H9 (cell line): ENCODE measurements at regions not wholly inside any gene's neighbourhood (a gene's known extent, or its start where the extent isn't known, plus 50 kb on each side); places are given as distances from the start of the nearest gene placed in this dataset.

Experiments used
- DNase-seq: peaks from one replicate; pipeline ENCODE4 v3.0.0-alpha.2; 2017
- H2AFZ ChIP-seq: one replicate; pipeline ENCODE4 v1.6.1; 2013; ENCODE audit warnings: mild to moderate bottlenecking, low read length, control low read depth, moderate library complexity
- H2AK5ac ChIP-seq: 2 replicates; pipeline ENCODE4 v1.6.1; 2013; ENCODE audit warnings: low read length, control low read depth, mixed read lengths; ENCODE audit not compliant: insufficient read length
- H2BK120ac ChIP-seq: one replicate; pipeline ENCODE4 v1.6.1; 2013; ENCODE audit warnings: low read depth, mild to moderate bottlenecking, low read length, control low read depth, inconsistent platforms; ENCODE audit not compliant: poor library complexity, severe bottlenecking
- H2BK12ac ChIP-seq: 2 replicates; pipeline ENCODE4 v1.6.1; 2013; ENCODE audit warnings: low read length, control low read depth, mixed read lengths, low read depth; ENCODE audit not compliant: insufficient read length
- H2BK15ac ChIP-seq: 2 replicates; pipeline ENCODE4 v1.6.1; 2013; ENCODE audit warnings: low read depth, low read length, control low read depth
- H2BK20ac ChIP-seq: one replicate; pipeline ENCODE4 v1.6.1; 2013; ENCODE audit warnings: low read depth, mild to moderate bottlenecking, low read length, control low read depth, inconsistent platforms; ENCODE audit not compliant: poor library complexity, severe bottlenecking
- H2BK5ac ChIP-seq: 2 replicates; pipeline ENCODE4 v1.6.1; 2013; ENCODE audit warnings: low read length, control low read depth, mixed read lengths; ENCODE audit not compliant: insufficient read length
- H3K14ac ChIP-seq: 2 replicates; pipeline ENCODE4 v1.6.1; 2013; ENCODE audit warnings: low read length, control low read depth; ENCODE audit not compliant: insufficient read depth
- H3K18ac ChIP-seq: 2 replicates; pipeline ENCODE4 v1.6.1; 2013; ENCODE audit warnings: low read depth, mild to moderate bottlenecking, mixed read lengths, low read length, control low read depth; ENCODE audit not compliant: insufficient read length
- H3K23ac ChIP-seq: 2 replicates; pipeline ENCODE4 v1.6.1; 2013; ENCODE audit warnings: low read length, control low read depth, mixed read lengths, low read depth; ENCODE audit not compliant: insufficient read length
- H3K23me2 ChIP-seq: 2 replicates; pipeline ENCODE4 v1.6.1; 2013; ENCODE audit warnings: low read depth, mild to moderate bottlenecking, mixed read lengths, low read length, control low read depth; ENCODE audit not compliant: insufficient read length, poor library complexity, severe bottlenecking
- H3K27ac ChIP-seq: 2 replicates; pipeline ENCODE4 v1.5.1; 2013; ENCODE audit warnings: low read length, control low read depth, mixed read lengths, low read depth; ENCODE audit not compliant: insufficient read length
- H3K27me3 ChIP-seq: 2 replicates; pipeline ENCODE4 v1.6.1; 2013; ENCODE audit warnings: low read length, control low read depth, inconsistent platforms; ENCODE audit not compliant: insufficient read depth
- H3K4ac ChIP-seq: 2 replicates; pipeline ENCODE4 v1.6.1; 2013; ENCODE audit warnings: low read depth, mild to moderate bottlenecking, control low read depth, inconsistent platforms, low read length, moderate library complexity
- H3K4me1 ChIP-seq: 2 replicates; pipeline ENCODE4 v1.6.1; 2013; ENCODE audit warnings: low read length, control low read depth, inconsistent platforms; ENCODE audit not compliant: insufficient read depth
- H3K4me2 ChIP-seq: 2 replicates; pipeline ENCODE4 v1.6.1; 2013; ENCODE audit warnings: low read length, control low read depth, mixed read lengths; ENCODE audit not compliant: insufficient read length, insufficient read depth
- H3K56ac ChIP-seq: 2 replicates; pipeline ENCODE4 v1.6.1; 2013; ENCODE audit warnings: low read depth, mild to moderate bottlenecking, mixed read lengths, low read length, control low read depth; ENCODE audit not compliant: insufficient read length
- H3K79me1 ChIP-seq: 2 replicates; pipeline ENCODE4 v1.6.1; 2013; ENCODE audit warnings: low read depth, mild to moderate bottlenecking, moderate library complexity, low read length, control low read depth, inconsistent platforms; ENCODE audit not compliant: insufficient read depth, poor library complexity, severe bottlenecking
- H3K79me2 ChIP-seq: 2 replicates; pipeline ENCODE4 v1.6.1; 2013; ENCODE audit warnings: low read length, control low read depth, inconsistent platforms; ENCODE audit not compliant: insufficient read depth
- H3K9ac ChIP-seq: 2 replicates; pipeline ENCODE4 v1.6.1; 2013; ENCODE audit warnings: low read length, control low read depth, mixed read lengths; ENCODE audit not compliant: insufficient read length; ENCODE audit errors: extremely low read depth
- H3K9me3 ChIP-seq: one replicate; pipeline ENCODE4 v1.6.1; 2013; ENCODE audit warnings: low read depth, low read length, inconsistent platforms; ENCODE audit not compliant: control insufficient read depth
- H3T11ph ChIP-seq: one replicate; pipeline ENCODE4 v1.6.1; 2013; ENCODE audit warnings: mild to moderate bottlenecking, low read length, control low read depth, inconsistent platforms
- H4K20me1 ChIP-seq: one replicate; pipeline ENCODE4 v1.6.1; 2013; ENCODE audit not compliant: control insufficient read depth, insufficient read length, insufficient read depth
- H4K5ac ChIP-seq: 2 replicates; pipeline ENCODE4 v1.6.1; 2013; ENCODE audit warnings: low read depth, mild to moderate bottlenecking, mixed read lengths, low read length, control low read depth; ENCODE audit not compliant: insufficient read length
- H4K8ac ChIP-seq: replicated peaks from 2 replicates; pipeline ENCODE4 v1.6.1; 2013; ENCODE audit warnings: low read length, control low read depth, mixed read lengths, low read depth; ENCODE audit not compliant: insufficient read length
- H4K91ac ChIP-seq: 2 replicates; pipeline ENCODE4 v1.6.1; 2013; ENCODE audit warnings: low read depth, mild to moderate bottlenecking, moderate library complexity, mixed read lengths, low read length, control low read depth; ENCODE audit not compliant: insufficient read length
- H3K27ac Mint-ChIP-seq, 3 experiments: 2 replicates in 2 of 3; 3 replicates in 1 of 3; pipeline ENCODE4 v1.8.0; 2020 to 2021; ENCODE audit warnings: mixed read lengths in 3 of 3, mild to moderate bottlenecking in 1 of 3, moderate library complexity in 1 of 3
- H3K27me3 Mint-ChIP-seq: 2 replicates; pipeline ENCODE4 v1.8.0; 2021; ENCODE audit warnings: low read depth, mild to moderate bottlenecking, moderate library complexity, mixed read lengths
- H3K36me3 Mint-ChIP-seq, 3 experiments: 2 replicates in 2 of 3; 3 replicates in 1 of 3; pipeline ENCODE4 v1.8.0; 2020 to 2021; ENCODE audit warnings: low read depth in 3 of 3, mixed read lengths in 3 of 3; ENCODE audit not compliant: insufficient read depth in 1 of 3
- H3K4me1 Mint-ChIP-seq, 2 experiments: 2 replicates each; pipeline ENCODE4 v1.8.0; 2020; ENCODE audit warnings: mixed read lengths in 2 of 2
- H3K4me3 Mint-ChIP-seq, 2 experiments: 2 replicates in 1 of 2; 3 replicates in 1 of 2; pipeline ENCODE4 v1.8.0; 2020 to 2021; ENCODE audit warnings: mild to moderate bottlenecking in 2 of 2, mixed read lengths in 2 of 2, moderate library complexity in 1 of 2
- H3K9me3 Mint-ChIP-seq, 2 experiments: 2 replicates in 1 of 2; 3 replicates in 1 of 2; pipeline ENCODE4 v1.8.0; 2020; ENCODE audit warnings: mild to moderate bottlenecking in 2 of 2, mixed read lengths in 2 of 2, moderate library complexity in 1 of 2
- CTCF ChIP-seq: fragments of 200-600 bp; sonication (generic); conservative IDR thresholded peaks from 3 replicates; pipeline ENCODE4 v1.8.0; 2021; ENCODE audit warnings: antibody characterized with exemption, mild to moderate bottlenecking
- WGBS: extraction: QIAGEN DNeasy Blood & Tissue Kit; methylation state at CpG from one replicate; pipeline ENCODE4 v1.1.7; 2013; ENCODE audit warnings: missing lambda C conversion rate, low lambda C conversion rate, mixed read lengths; ENCODE audit not compliant: insufficient read length; ENCODE audit errors: extremely low coverage; 5-methylcytosine and 5-hydroxymethylcytosine counted together

- Mint-ChIP-seq H3K36me3 (no peaks in the 10 kb centered on the region), H3K9me3 (no peaks in the 10 kb centered on the region), H3K4me3 (no peak overlapping the region), H3K27me3 (no peaks in the 10 kb centered on the region), H3K4me1 (no peaks in the 10 kb centered on the region; a peak in 1 of 4 replicates), H3K27ac (no peak overlapping the region)
- Histone ChIP-seq H3K4ac (no peak overlapping the region), H3K27me3 (no peaks in the 10 kb centered on the region), H3K23me2 (no peaks in the 10 kb centered on the region), H3T11ph (no peak overlapping the region), H2BK120ac (no peak overlapping the region), H3K18ac (no peak overlapping the region), H2BK5ac (no peak overlapping the region), H3K79me2 (no peaks in the 10 kb centered on the region), H3K79me1 (no peaks in the 10 kb centered on the region), H3K56ac (no peak overlapping the region), H4K5ac (no peak overlapping the region), H3K23ac (no peak overlapping the region), H3K4me2 (no peak overlapping the region), H4K8ac (no peak overlapping the region), H2AFZ (no peak overlapping the region), H3K9me3 (no peaks in the 10 kb centered on the region), H2BK15ac (no peak overlapping the region), H3K9ac (no peak overlapping the region), H3K27ac (no peak overlapping the region), H2BK20ac (no peak overlapping the region), H4K91ac (no peak overlapping the region), H2BK12ac (no peak overlapping the region), H2AK5ac (no peak overlapping the region), H3K4me1 (no peaks in the 10 kb centered on the region; the same call in 1 of the 2 replicates), H3K14ac (no peak overlapping the region), H4K20me1 (no peaks in the 10 kb centered on the region)
- TF ChIP-seq CTCF = no peak
- no CpG with 5 or more reads among the region's 1 CpG for WGBS
- no peak for DNase-seq
Observed at GRCh38 chr5:58087123-58087522, 372.8 kb downstream of the PLK2 start.
